ENCODE measurements at regions not wholly inside any gene's neighbourhood (a gene's known extent, or its start where the extent isn't known, plus 50 kb on each side); places are given as distances from the start of the nearest gene placed in this dataset.
"Not testable (repeated sequence)": the region's sequence is repeated elsewhere in the genome, so short reads cannot be mapped to it uniquely, and the experiment has no call there.

DNA sequence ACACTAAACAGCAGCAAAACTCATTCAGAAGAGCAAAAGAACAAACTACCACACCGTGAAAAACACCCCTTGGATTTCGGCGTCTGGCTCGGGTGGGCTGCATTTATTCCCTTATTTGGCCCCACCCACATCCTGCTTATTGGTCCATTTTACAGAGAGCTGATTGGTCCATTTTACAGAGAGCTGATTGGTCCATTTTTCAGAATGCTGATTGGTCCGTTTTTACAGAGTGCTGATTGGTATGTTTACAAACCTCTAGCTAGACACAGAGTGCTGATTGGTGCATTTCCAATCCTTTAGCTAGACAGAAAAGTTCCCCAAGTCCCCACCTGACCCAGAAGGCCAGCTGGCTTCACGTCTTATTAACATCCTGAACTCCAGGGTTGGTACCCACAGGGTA is 286.6 kb upstream of the ASIC2 start:
- DNase-seq = not testable (repeated sequence)

DNA sequence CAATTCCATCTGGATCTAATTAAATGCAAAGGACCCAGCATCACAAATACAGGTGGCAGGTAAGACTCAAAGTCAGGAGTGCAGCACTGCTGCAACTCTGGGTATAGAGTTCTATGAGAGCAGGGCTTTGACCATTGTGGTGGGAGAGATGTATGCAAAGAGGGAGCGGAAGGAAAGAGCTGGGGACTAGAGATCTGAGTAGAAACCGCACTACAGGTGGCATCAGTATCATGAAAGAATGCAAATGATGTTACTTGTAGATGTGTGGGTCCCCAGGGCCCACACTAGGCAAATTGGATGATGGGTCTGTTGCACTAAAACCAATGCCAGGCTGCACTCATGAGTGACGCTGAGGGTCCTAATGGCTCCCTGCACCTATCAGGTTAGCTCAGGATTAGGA is 287.1 kb upstream of the ASIC2 start:
- DNase-seq = no peak

DNA sequence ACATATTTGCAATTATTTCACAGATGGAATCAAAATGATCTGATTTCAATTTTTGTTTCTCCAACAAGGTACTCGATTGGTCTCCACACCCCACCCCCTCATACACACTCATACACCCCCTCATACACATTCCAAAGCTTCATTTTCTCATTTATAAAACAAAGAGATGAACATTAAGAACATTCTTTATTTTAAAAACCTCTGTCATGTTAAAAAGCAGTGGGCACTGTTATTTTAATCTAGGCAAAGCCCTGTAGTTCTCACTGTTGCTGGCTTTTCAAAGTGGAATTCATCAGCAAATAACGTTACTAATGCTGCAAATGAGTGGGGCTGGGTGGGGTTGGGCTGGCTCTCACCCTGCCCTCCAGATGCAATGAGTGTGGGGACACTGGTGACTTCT is 289.6 kb upstream of the ASIC2 start:
- DNase-seq = no peak

GRCh38 chr17:33583518-33584417 is 290.7 kb upstream of the ASIC2 start:
- DNase-seq = no peak

DNA sequence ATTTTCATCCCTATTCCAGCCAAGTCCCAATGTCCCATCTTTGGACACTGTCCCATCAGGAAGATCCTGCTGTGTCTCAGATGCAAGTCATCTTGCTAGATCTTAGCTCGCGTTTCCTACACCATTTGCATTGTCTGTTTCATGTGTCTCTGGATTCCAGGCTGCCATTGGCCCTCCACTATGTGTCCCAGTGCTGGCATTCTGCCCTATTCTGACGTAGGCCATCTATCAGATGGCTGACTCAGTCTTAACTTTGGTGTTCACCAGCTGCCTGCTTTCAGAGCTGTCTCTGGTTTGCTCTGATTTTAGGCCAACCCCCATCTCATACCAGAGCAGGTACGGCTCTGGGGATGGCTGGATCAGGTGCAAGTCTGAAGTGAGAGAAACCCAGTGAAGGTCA is 300.9 kb upstream of the ASIC2 start:
- no peak for DNase-seq

DNA sequence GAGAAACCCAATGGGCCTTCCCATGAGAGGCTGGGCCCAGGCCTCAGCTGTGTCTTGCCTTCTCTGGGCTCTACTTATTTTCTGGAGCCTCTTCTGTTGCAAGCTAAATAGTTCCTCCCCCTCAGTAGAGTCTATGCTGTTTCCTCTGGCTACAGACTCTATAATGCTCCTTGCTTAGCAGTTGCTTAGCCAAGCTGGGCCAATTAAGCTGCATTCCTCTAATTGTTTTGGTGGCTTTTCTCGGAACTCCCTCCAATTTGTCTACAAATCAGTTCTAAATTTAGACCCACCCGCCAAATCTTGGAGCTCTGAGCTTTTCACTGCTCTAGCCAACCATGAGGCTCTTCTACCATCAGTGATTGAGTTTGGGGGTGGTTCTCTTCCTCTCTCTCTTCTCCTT is 302.7 kb upstream of the ASIC2 start:
- DNase-seq = no peak

GRCh38 chr17:33596899-33597298 is 303.8 kb upstream of the ASIC2 start:
- no peak for DNase-seq

DNA sequence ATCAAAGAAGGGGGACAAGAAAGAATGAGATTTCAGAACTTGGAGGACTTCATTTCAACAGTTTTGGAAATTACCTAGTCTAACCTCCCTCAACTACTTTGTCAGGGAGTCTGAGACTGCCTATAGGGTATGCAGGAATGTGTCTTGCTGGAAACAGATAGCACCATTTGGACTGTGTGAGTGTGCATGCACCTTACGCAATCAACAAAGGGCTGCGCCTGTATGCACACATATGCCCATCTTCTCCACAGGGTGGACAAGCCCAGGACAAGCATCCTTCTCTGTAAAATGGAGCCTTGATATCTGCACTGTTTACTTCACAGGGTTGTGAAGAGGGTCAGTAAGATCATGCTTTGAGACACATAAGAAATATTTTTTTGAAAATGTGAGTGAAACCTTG is 305.7 kb upstream of the ASIC2 start:
- no peak for DNase-seq

DNA sequence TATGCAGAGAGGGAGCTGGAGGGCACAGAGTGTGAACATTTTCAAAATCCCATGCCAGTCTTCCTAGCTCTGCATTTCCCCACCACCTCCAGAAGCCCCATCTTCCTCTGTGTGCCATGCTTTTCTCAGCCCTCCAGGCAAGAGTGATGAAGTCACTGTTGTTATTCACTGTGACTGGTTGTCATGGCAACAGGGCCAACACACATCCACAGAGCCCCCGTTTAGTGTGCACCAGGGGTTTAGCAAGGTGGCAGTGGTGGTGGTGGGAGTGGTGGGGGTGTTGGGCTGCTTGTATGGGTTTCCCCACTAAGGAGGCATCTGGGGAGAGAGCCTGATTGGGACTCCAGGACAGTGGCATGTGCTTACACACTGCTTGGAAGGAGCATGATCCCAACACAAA is 309.9 kb upstream of the ASIC2 start:
- DNase-seq = no peak

GRCh38 chr17:33603789-33604188 is 310.7 kb upstream of the ASIC2 start:
- DNase-seq = no peak

DNA sequence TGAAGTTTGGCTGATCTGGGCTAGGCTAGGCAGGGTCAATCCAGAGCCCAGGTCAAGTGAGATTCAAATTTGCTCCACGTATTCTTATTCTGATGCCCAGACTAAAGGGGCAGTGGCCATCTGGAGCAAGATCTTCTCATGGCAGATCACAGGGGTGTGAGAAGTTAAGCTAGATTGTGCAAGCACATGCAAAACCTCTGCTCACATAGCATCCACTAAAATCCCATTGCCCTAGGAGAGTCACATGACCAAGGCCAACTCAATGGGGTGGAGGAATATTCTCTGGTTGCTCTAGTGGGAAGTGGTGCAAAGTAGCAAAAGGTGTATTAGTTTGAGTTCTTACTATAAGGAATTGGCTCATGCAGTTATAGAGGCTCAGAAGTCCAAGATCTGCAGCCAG is 318.4 kb upstream of the ASIC2 start:
- no peak for DNase-seq

- DNase-seq = no peak
These were observed 322.8 kb upstream of the ASIC2 start for GRCh38 chr17:33615861-33616260.

GRCh38 chr17:33623841-33624240 is 330.7 kb upstream of the ASIC2 start:
- no peak for DNase-seq

GRCh38 chr17:33628500-33629346 is 335.6 kb upstream of the ASIC2 start:
- DNase-seq = no peak

DNA sequence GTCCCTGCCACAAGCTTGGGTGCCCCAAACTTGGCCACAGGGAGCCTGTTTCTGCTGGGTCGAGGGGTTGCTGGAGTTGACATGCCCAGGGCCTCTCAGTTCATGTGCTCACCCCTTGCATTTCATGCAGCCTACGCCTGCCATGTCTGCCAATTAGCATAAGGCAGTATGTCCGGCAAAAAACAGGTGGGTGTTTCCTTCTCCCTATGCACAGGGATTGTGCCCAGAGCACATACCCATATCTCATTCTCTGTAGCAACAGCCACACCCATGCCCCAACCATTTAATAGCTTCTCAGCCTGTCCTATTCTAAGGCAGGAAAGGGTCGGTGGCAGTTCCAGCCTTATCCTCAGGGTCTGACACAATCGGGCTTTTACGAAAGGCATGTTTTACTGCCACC is 340.4 kb upstream of the ASIC2 start:
- no peak for DNase-seq

- DNase-seq = no peak
These were observed 344.4 kb upstream of the ASIC2 start for GRCh38 chr17:33637534-33637933.

GRCh38 chr17:33639103-33639880 is 346.2 kb upstream of the ASIC2 start:
- DNase-seq = no peak

GRCh38 chr17:33640629-33641028 is 347.5 kb upstream of the ASIC2 start:
- no peak for DNase-seq

DNA sequence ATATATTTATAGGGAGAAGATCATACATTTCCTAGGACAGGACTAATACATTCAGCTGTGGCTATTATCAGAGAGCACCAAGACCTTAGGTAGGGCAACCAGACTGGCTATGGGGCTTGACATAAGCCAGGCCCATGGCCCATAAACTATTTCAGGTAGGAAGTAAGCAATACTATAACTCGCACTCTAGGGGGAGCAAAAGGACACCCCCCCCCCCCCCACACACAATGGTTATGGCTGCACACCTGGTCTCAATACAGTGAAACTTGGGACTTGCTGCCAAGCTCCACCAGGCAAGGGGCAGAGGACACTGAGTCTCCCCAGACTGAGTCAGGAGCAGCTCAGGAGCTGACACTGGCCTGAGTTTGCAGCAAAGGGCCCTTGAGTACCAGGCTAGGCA is 348.9 kb upstream of the ASIC2 start:
- no peak for DNase-seq

- no peak for DNase-seq
These were observed 354.9 kb upstream of the ASIC2 start for GRCh38 chr17:33647956-33648355.

- DNase-seq = no peak
These were observed 357.2 kb upstream of the ASIC2 start for GRCh38 chr17:33650304-33650703.

- no peak for DNase-seq
These were observed 358.6 kb upstream of the ASIC2 start for GRCh38 chr17:33651686-33652085.

DNA sequence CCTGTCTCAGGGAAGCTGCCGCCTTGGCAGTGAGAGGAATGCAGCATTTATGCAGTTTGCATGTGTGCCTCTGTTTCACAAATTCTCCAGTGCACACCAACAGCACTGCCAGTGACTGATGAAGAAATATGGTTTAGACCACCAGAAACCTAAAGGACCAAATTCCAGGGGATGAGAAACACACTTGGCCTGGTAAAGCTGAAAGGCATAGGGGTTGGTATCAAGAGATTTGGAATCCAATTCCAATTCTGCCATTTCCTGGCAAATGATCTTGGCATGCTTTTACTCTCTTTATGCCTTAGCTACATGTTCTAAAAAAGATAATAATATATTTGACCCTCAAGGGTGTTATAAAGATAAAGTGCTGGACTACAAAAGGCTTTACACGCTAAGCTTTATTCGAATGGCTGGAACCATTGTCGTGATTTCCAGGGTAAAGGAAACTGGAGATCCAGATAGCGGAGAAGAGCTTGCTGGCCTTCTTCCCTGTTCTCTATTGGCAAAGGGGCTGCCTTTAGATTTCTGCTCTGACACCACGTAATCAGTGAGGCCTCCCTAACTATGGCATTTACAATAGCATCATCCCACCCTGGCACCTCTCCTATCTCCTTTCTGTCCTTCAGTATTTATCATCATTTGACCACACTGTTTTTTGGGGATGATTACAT is 359.8 kb upstream of the ASIC2 start:
- no peak for DNase-seq

Measured in HCEC 1CT (cell line).